A673 (cell line): ENCODE measurements at regions not wholly inside any gene's neighbourhood (a gene's known extent, or its start where the extent isn't known, plus 50 kb on each side); places are given as distances from the start of the nearest gene placed in this dataset.

ENCODE experiments used
- CTCF ChIP-seq: fragments of 300-800, 200-600 bp; sonication (generic); conservative IDR thresholded peaks from 2 replicates; pipeline ENCODE4 v1.5.1; 2017; ENCODE audit warnings: low read depth, mild to moderate bottlenecking, antibody characterized with exemption, low read length, moderate library complexity, mixed read lengths
- EZH2 ChIP-seq: fragments of 200-600 bp; sonication (generic); IDR thresholded peaks from 2 replicates; pipeline ENCODE4 v1.6.1; 2017; ENCODE audit warnings: borderline replicate concordance, low read depth, mild to moderate bottlenecking, mixed read lengths, antibody characterized with exemption, low read length; ENCODE audit not compliant: poor library complexity, severe bottlenecking

- TF ChIP-seq CTCF (no peak), EZH2 (no peak)
These were observed 1085.5 kb downstream of the SORCS1 start for GRCh38 chr10:106078895-106079576.
